H1 (cell line): ENCODE measurements at regions not wholly inside any gene's neighbourhood (a gene's known extent, or its start where the extent isn't known, plus 50 kb on each side); places are given as distances from the start of the nearest gene placed in this dataset.

ENCODE experiments used
- CHD7 ChIP-seq: fragments of 300-600 bp; sonication (generic); IDR thresholded peaks from 2 replicates; pipeline ENCODE4 v1.7.1; 2012; ENCODE audit warnings: low read length, moderate library complexity, mild to moderate bottlenecking, inconsistent platforms; ENCODE audit not compliant: insufficient replicate concordance
- RBBP5 ChIP-seq: IDR thresholded peaks from 2 replicates; pipeline ENCODE4 v1.7.1; 2012; ENCODE audit warnings: low read depth, mild to moderate bottlenecking, inconsistent platforms, low read length, moderate library complexity, borderline replicate concordance
- SP2 ChIP-seq: IDR thresholded peaks from 2 replicates; pipeline ENCODE4 v1.6.1; 2012; ENCODE audit warnings: mild to moderate bottlenecking, low read length, inconsistent platforms
- TBP ChIP-seq: IDR thresholded peaks from 2 replicates; pipeline ENCODE4 v1.6.1; 2011; ENCODE audit warnings: low read depth, low read length, improper control_type of control experiment

DNA sequence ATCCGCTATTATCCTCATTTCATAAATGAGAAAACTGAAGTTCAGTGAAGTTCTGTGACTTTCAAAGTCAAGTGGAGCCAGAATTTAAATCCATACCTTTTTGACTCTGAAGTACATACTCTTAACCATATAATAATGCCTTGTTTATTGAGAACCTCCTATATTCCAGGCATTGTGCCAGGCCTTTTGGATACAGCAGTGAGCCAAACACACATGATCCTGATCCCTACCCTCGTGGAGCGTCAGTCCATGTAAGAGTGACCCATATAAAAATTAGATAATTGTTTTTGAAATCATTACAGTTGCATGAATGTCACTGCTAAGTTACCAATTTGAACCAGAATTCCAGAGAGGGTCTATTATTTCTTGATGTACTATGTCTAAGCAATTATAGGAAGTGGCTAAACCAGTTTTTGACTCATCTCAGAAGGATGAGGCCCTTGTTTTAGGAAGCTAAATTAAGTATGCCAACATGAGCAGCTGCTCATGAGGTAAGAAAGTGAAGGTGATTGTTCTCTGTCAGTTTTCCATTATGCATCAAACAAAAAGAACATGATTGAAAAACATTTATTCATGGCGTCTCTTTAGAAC lies 289.5 kb downstream of the GLUD2 start (continued):
- TF ChIP-seq CHD7, result no peak
- TF ChIP-seq TBP, result no peak
- no peak for TF ChIP-seq SP2
- TF ChIP-seq RBBP5, result no peak
- TF ChIP-seq, all 59 proteins: peak for 0
